H9 (cell line): ENCODE measurements at regions not wholly inside any gene's neighbourhood (a gene's known extent, or its start where the extent isn't known, plus 50 kb on each side); places are given as distances from the start of the nearest gene placed in this dataset.

Source experiments
- DNase-seq: peaks from one replicate; pipeline ENCODE4 v3.0.0-alpha.2; 2017
- H2AFZ ChIP-seq: one replicate; pipeline ENCODE4 v1.6.1; 2013; ENCODE audit warnings: mild to moderate bottlenecking, low read length, control low read depth, moderate library complexity
- H2AK5ac ChIP-seq: 2 replicates; pipeline ENCODE4 v1.6.1; 2013; ENCODE audit warnings: low read length, control low read depth, mixed read lengths; ENCODE audit not compliant: insufficient read length
- H2BK120ac ChIP-seq: one replicate; pipeline ENCODE4 v1.6.1; 2013; ENCODE audit warnings: low read depth, mild to moderate bottlenecking, low read length, control low read depth, inconsistent platforms; ENCODE audit not compliant: poor library complexity, severe bottlenecking
- H2BK12ac ChIP-seq: 2 replicates; pipeline ENCODE4 v1.6.1; 2013; ENCODE audit warnings: low read length, control low read depth, mixed read lengths, low read depth; ENCODE audit not compliant: insufficient read length
- H2BK15ac ChIP-seq: 2 replicates; pipeline ENCODE4 v1.6.1; 2013; ENCODE audit warnings: low read depth, low read length, control low read depth
- H2BK20ac ChIP-seq: one replicate; pipeline ENCODE4 v1.6.1; 2013; ENCODE audit warnings: low read depth, mild to moderate bottlenecking, low read length, control low read depth, inconsistent platforms; ENCODE audit not compliant: poor library complexity, severe bottlenecking
- H2BK5ac ChIP-seq: 2 replicates; pipeline ENCODE4 v1.6.1; 2013; ENCODE audit warnings: low read length, control low read depth, mixed read lengths; ENCODE audit not compliant: insufficient read length
- H3K14ac ChIP-seq: 2 replicates; pipeline ENCODE4 v1.6.1; 2013; ENCODE audit warnings: low read length, control low read depth; ENCODE audit not compliant: insufficient read depth
- H3K18ac ChIP-seq: 2 replicates; pipeline ENCODE4 v1.6.1; 2013; ENCODE audit warnings: low read depth, mild to moderate bottlenecking, mixed read lengths, low read length, control low read depth; ENCODE audit not compliant: insufficient read length
- H3K23ac ChIP-seq: 2 replicates; pipeline ENCODE4 v1.6.1; 2013; ENCODE audit warnings: low read length, control low read depth, mixed read lengths, low read depth; ENCODE audit not compliant: insufficient read length
- H3K23me2 ChIP-seq: 2 replicates; pipeline ENCODE4 v1.6.1; 2013; ENCODE audit warnings: low read depth, mild to moderate bottlenecking, mixed read lengths, low read length, control low read depth; ENCODE audit not compliant: insufficient read length, poor library complexity, severe bottlenecking
- H3K27ac ChIP-seq: 2 replicates; pipeline ENCODE4 v1.5.1; 2013; ENCODE audit warnings: low read length, control low read depth, mixed read lengths, low read depth; ENCODE audit not compliant: insufficient read length
- H3K27me3 ChIP-seq: 2 replicates; pipeline ENCODE4 v1.6.1; 2013; ENCODE audit warnings: low read length, control low read depth, inconsistent platforms; ENCODE audit not compliant: insufficient read depth
- H3K4ac ChIP-seq: 2 replicates; pipeline ENCODE4 v1.6.1; 2013; ENCODE audit warnings: low read depth, mild to moderate bottlenecking, control low read depth, inconsistent platforms, low read length, moderate library complexity
- H3K4me1 ChIP-seq: 2 replicates; pipeline ENCODE4 v1.6.1; 2013; ENCODE audit warnings: low read length, control low read depth, inconsistent platforms; ENCODE audit not compliant: insufficient read depth
- H3K4me2 ChIP-seq: 2 replicates; pipeline ENCODE4 v1.6.1; 2013; ENCODE audit warnings: low read length, control low read depth, mixed read lengths; ENCODE audit not compliant: insufficient read length, insufficient read depth
- H3K56ac ChIP-seq: 2 replicates; pipeline ENCODE4 v1.6.1; 2013; ENCODE audit warnings: low read depth, mild to moderate bottlenecking, mixed read lengths, low read length, control low read depth; ENCODE audit not compliant: insufficient read length
- H3K79me1 ChIP-seq: 2 replicates; pipeline ENCODE4 v1.6.1; 2013; ENCODE audit warnings: low read depth, mild to moderate bottlenecking, moderate library complexity, low read length, control low read depth, inconsistent platforms; ENCODE audit not compliant: insufficient read depth, poor library complexity, severe bottlenecking
- H3K79me2 ChIP-seq: 2 replicates; pipeline ENCODE4 v1.6.1; 2013; ENCODE audit warnings: low read length, control low read depth, inconsistent platforms; ENCODE audit not compliant: insufficient read depth
- H3K9ac ChIP-seq: 2 replicates; pipeline ENCODE4 v1.6.1; 2013; ENCODE audit warnings: low read length, control low read depth, mixed read lengths; ENCODE audit not compliant: insufficient read length; ENCODE audit errors: extremely low read depth
- H3K9me3 ChIP-seq: one replicate; pipeline ENCODE4 v1.6.1; 2013; ENCODE audit warnings: low read depth, low read length, inconsistent platforms; ENCODE audit not compliant: control insufficient read depth
- H3T11ph ChIP-seq: one replicate; pipeline ENCODE4 v1.6.1; 2013; ENCODE audit warnings: mild to moderate bottlenecking, low read length, control low read depth, inconsistent platforms
- H4K20me1 ChIP-seq: one replicate; pipeline ENCODE4 v1.6.1; 2013; ENCODE audit not compliant: control insufficient read depth, insufficient read length, insufficient read depth
- H4K5ac ChIP-seq: 2 replicates; pipeline ENCODE4 v1.6.1; 2013; ENCODE audit warnings: low read depth, mild to moderate bottlenecking, mixed read lengths, low read length, control low read depth; ENCODE audit not compliant: insufficient read length
- H4K8ac ChIP-seq: replicated peaks from 2 replicates; pipeline ENCODE4 v1.6.1; 2013; ENCODE audit warnings: low read length, control low read depth, mixed read lengths, low read depth; ENCODE audit not compliant: insufficient read length
- H4K91ac ChIP-seq: 2 replicates; pipeline ENCODE4 v1.6.1; 2013; ENCODE audit warnings: low read depth, mild to moderate bottlenecking, moderate library complexity, mixed read lengths, low read length, control low read depth; ENCODE audit not compliant: insufficient read length
- H3K27ac Mint-ChIP-seq, 3 experiments: 2 replicates in 2 of 3; 3 replicates in 1 of 3; pipeline ENCODE4 v1.8.0; 2020 to 2021; ENCODE audit warnings: mixed read lengths in 3 of 3, mild to moderate bottlenecking in 1 of 3, moderate library complexity in 1 of 3
- H3K27me3 Mint-ChIP-seq: 2 replicates; pipeline ENCODE4 v1.8.0; 2021; ENCODE audit warnings: low read depth, mild to moderate bottlenecking, moderate library complexity, mixed read lengths
- H3K36me3 Mint-ChIP-seq, 3 experiments: 2 replicates in 2 of 3; 3 replicates in 1 of 3; pipeline ENCODE4 v1.8.0; 2020 to 2021; ENCODE audit warnings: low read depth in 3 of 3, mixed read lengths in 3 of 3; ENCODE audit not compliant: insufficient read depth in 1 of 3
- H3K4me1 Mint-ChIP-seq, 2 experiments: 2 replicates each; pipeline ENCODE4 v1.8.0; 2020; ENCODE audit warnings: mixed read lengths in 2 of 2
- H3K4me3 Mint-ChIP-seq, 2 experiments: 2 replicates in 1 of 2; 3 replicates in 1 of 2; pipeline ENCODE4 v1.8.0; 2020 to 2021; ENCODE audit warnings: mild to moderate bottlenecking in 2 of 2, mixed read lengths in 2 of 2, moderate library complexity in 1 of 2
- H3K9me3 Mint-ChIP-seq, 2 experiments: 2 replicates in 1 of 2; 3 replicates in 1 of 2; pipeline ENCODE4 v1.8.0; 2020; ENCODE audit warnings: mild to moderate bottlenecking in 2 of 2, mixed read lengths in 2 of 2, moderate library complexity in 1 of 2
- CTCF ChIP-seq: fragments of 200-600 bp; sonication (generic); conservative IDR thresholded peaks from 3 replicates; pipeline ENCODE4 v1.8.0; 2021; ENCODE audit warnings: antibody characterized with exemption, mild to moderate bottlenecking
- WGBS: extraction: QIAGEN DNeasy Blood & Tissue Kit; methylation state at CpG from one replicate; pipeline ENCODE4 v1.1.7; 2013; ENCODE audit warnings: missing lambda C conversion rate, low lambda C conversion rate, mixed read lengths; ENCODE audit not compliant: insufficient read length; ENCODE audit errors: extremely low coverage; 5-methylcytosine and 5-hydroxymethylcytosine counted together

DNA sequence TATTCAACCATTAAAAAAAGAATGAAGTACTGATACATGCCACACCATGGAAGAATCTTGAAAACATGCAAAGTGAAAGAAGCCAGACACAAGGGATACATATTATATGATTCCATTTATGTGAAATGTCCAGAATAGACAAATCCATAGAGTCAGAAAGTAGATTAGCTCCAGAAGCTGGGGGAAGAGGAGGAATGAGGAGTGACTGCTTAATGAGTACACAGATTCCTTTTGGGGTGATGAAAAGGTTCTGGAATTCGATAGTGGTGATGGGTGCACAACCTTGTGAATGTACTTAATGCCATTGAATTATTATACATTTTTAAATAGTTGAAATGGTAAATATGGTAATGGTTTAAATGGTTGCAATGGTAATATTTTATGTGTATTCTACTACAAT is 90.6 kb upstream of the SPATA12 start:
- no peak for TF ChIP-seq CTCF
- WGBS = no CpG with 5 or more reads among the region's 1 CpG

More for the DNA sequence above, 90.6 kb upstream of the SPATA12 start:
- H3K79me1 ChIP-seq = no peaks in the 10 kb centered on the region
- H2BK15ac ChIP-seq = no peak overlapping the region
- no peaks in the 10 kb centered on the region for H3K27me3 ChIP-seq
- H3K27ac ChIP-seq = no peak overlapping the region
- no peak overlapping the region for H3K4ac ChIP-seq
- no peaks in the 10 kb centered on the region for H3K23me2 ChIP-seq
- H3K4me2 ChIP-seq = no peak overlapping the region
- H3K56ac ChIP-seq = no peak overlapping the region
- peaks cover 0 to 1% (median 0%) of the 10 kb centered on the region in 3 experiments; a peak in 1 of 7 replicates for H3K36me3 Mint-ChIP-seq
- no peaks in the 10 kb centered on the region for H3K9me3 Mint-ChIP-seq
- no peak overlapping the region for H2BK12ac ChIP-seq
- no peak overlapping the region for H3T11ph ChIP-seq
- no peak overlapping the region for H2BK5ac ChIP-seq
- no peaks in the 10 kb centered on the region for H3K9me3 ChIP-seq
- H2AFZ ChIP-seq = no peak overlapping the region
- no peaks in the 10 kb centered on the region for H4K20me1 ChIP-seq
- no peak overlapping the region for H3K23ac ChIP-seq
- H2AK5ac ChIP-seq = no peak overlapping the region
- no peak overlapping the region for H4K5ac ChIP-seq
- H3K4me1 Mint-ChIP-seq = peaks cover 4 to 6% of the 10 kb centered on the region in 2 experiments
- no peak overlapping the region for H2BK20ac ChIP-seq
- H3K4me1 ChIP-seq = no peaks in the 10 kb centered on the region
- H3K9ac ChIP-seq = no peak overlapping the region
- H4K91ac ChIP-seq = no peak overlapping the region
- no peak overlapping the region for H4K8ac ChIP-seq
- H3K27me3 Mint-ChIP-seq = no peaks in the 10 kb centered on the region; the same call in 1 of the 2 replicates
- H2BK120ac ChIP-seq = no peak overlapping the region
- H3K14ac ChIP-seq = no peak overlapping the region
- no peak for DNase-seq
- H3K27ac Mint-ChIP-seq = no peak overlapping the region
- no peak overlapping the region for H3K18ac ChIP-seq
- no peak overlapping the region; a peak in 1 of 5 replicates for H3K4me3 Mint-ChIP-seq
- no peaks in the 10 kb centered on the region for H3K79me2 ChIP-seq
